Fibroblast of mammary gland (primary cell): ENCODE measurements at regions not wholly inside any gene's neighbourhood (a gene's known extent, or its start where the extent isn't known, plus 50 kb on each side); places are given as distances from the start of the nearest gene placed in this dataset.
"Not testable (repeated sequence)": the region's sequence is repeated elsewhere in the genome, so short reads cannot be mapped to it uniquely, and the experiment has no call there.

Source experiments
- DNase-seq: peaks from one replicate; pipeline ENCODE4 v3.0.0-alpha.2; 2010; ENCODE audit warnings: low read depth
- H3K4me3 ChIP-seq: 2 replicates; pipeline ENCODE4 v1.5.1; 2011; ENCODE audit warnings: low read depth, mild to moderate bottlenecking, low read length, moderate library complexity; ENCODE audit not compliant: control insufficient read depth
- TF ChIP-seq, protein P1 (sequence below): conservative IDR thresholded peaks from 2 replicates; pipeline ENCODE4 v1.5.1; 2011; ENCODE audit warnings: low read depth, low read length, inconsistent platforms; ENCODE audit not compliant: control insufficient read depth, insufficient read depth

DNA sequence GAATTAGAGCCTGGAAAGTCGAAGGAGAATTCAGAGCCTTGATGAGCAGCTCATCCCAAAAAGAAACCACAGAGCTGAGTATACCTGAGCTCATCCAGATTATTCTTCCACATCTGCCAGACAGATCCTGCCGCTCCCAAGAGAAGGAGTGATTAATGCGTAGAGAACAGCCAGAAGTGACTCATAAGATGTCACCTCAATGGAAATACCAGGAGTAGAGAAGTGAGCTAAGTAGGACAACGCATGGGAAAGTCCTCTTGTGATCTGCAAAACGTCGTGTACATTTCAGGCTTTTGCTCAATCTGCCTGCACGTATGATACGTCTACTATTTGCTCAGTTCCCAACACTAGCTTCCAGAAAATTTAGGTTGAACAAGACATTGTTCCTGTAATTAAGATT, 230.5 kb upstream of the AUTS2 start:
- TF ChIP-seq, protein P1, sequence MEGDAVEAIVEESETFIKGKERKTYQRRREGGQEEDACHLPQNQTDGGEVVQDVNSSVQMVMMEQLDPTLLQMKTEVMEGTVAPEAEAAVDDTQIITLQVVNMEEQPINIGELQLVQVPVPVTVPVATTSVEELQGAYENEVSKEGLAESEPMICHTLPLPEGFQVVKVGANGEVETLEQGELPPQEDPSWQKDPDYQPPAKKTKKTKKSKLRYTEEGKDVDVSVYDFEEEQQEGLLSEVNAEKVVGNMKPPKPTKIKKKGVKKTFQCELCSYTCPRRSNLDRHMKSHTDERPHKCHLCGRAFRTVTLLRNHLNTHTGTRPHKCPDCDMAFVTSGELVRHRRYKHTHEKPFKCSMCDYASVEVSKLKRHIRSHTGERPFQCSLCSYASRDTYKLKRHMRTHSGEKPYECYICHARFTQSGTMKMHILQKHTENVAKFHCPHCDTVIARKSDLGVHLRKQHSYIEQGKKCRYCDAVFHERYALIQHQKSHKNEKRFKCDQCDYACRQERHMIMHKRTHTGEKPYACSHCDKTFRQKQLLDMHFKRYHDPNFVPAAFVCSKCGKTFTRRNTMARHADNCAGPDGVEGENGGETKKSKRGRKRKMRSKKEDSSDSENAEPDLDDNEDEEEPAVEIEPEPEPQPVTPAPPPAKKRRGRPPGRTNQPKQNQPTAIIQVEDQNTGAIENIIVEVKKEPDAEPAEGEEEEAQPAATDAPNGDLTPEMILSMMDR: no peak
- H3K4me3 ChIP-seq: no peak overlapping the region
- peak; percentile 94 for DNase-seq

DNA sequence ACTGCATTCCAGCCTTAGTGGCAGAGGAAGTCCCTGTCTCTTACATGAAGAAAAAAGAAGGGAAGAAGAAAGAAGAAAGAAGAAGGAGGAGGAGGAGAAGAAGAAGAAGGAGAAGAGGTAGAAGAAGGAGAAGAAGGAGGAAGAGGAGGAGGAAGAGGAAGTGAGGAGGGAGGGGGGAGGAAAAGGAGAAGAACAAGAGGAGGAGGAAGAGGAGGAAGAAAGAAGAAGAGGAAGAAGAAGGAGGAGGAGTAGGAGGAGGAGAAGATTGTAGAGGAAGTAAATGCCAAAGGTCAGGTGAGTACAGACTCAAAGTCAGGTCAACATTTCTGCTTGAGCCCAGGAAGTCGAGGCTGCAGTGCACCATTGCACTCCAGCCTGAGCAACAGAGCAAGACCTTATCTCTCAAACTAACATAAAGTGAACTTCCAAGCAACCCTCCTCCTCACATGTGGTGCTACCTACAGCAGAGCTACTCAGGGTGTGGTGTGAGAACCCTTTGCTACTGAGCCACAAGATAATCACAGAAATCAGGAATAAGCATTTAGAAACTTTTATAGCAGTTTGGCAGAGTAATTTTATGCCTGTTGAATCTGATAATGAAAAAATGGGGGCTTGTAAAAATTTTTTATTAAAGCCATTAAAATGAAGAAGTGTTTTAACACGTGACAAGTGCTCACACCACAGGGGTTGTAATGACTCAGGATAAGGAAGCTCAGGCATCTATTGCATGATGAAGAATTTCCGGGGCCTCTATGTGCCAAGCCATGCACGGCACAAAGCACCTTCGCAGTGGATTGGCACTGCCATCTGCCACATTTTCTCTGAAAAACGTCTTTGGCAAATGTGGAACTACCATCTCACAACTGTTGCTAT, 224.9 kb upstream of the AUTS2 start:
- no peak overlapping the region for H3K4me3 ChIP-seq
- TF ChIP-seq, protein P1: no peak
- DNase-seq: peak; percentile 36

DNA sequence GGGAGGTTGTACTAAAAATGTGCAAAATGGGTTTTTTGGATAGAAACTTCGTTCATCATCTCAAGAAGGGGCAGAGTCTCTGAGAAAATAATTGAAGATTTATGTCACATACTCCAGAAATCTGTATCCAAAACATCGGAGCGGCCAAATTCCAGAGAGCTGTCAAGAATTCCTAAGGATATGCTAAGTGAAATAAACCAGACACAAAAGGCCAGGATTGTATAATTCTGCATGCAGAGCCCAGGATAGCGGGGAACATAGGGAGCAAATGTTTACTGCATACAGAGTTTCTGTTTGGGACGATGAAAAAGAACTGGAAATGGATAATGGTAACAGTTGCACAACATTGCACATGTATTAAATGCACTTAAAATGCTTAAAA, 224.2 kb upstream of the AUTS2 start:
- TF ChIP-seq, protein P1: no peak
- peak; percentile 39 for DNase-seq
- no peak overlapping the region for H3K4me3 ChIP-seq

DNA sequence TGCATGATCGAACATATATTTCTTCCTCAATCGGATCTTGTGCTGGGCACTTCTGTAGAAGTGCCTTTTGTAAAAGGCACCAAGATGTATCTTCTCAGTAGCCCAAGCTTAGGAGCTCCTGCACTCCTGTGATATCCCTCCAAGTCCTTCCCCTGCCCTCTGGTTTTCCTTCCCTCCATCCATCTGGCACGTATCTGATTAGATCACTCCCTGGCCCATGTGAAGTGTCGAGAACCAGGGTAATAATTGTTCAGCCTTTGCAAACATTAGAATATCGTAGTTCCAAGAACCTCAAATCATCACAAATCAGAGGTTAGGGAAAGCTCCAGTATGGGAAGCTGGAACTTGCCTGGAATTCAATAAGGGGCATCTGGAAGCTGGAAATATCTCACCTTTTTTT, 221.1 kb upstream of the AUTS2 start:
- no peak for DNase-seq
- no peak overlapping the region for H3K4me3 ChIP-seq
- TF ChIP-seq, protein P1: no peak

DNA sequence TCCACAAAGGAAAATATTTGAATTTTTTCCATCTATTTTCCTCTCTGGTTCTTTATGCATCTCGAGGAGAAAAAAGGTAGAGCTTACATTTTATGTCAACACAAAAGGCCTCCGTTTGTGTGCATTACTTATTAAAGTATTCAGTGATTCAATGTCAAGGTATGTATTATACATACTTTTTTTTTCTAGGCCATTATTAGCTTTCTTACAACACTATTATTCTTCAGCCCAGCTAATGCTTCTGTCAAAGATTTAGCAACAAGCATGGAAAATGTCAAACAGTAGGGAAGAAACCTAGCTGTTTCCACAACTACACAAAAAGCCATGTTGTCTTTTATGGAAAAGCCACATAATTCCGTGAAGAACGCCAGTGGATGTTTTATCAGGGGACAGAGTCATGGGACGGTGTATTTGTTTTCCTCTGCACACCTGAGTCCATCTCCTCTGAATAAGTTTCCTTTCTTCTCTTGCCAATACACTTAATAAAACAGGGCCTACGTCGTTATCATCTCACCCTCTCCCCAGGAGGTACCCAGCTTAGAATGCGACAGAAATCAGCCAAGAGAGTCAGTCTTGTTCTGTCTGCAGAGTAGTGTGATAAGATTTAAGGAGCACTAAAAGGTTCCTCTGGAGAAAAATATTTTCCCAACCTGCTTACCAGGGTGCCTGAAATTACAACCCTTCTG, 209.7 kb upstream of the AUTS2 start:
- TF ChIP-seq, protein P1: no peak
- no peak for DNase-seq
- H3K4me3 ChIP-seq: no peak overlapping the region

DNA sequence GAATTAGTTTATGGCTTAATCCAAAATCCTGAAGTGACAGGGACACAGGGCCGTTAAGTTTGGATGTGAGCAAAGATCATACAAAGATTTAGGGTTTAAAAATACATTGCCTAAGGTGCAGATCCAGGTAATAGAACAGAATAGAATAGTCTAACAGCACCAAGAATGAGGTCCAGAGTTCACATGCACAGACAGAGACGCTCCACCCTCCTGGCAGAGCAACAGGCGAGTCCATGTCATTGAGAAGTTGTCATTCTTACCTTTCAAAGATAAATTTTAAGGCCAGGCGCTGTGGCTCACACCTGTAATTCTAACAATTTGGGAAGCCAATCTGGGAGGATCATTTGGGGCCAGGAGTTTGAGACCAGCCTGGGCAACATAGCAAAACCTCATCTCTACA, 209.1 kb upstream of the AUTS2 start:
- TF ChIP-seq, protein P1: no peak

DNA sequence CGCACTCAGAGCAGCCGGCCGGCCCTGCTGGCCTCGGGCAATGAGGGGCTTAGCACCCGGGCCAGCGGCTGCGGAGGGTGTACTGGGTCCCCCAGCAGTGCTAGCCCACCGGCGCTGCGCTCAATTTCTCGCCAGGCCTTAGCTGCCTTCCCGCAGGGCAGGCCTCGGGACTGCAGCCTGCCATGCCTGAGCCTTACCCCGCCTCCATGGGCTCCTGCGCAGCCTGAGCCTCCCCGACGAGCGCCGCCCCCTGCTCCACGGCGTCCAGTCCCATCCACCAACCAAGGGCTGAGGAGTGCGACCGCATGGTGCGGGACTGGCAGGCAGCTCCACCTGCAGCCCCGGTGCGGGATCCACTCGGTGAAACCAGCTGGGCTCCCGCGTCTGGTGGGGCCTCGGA, 204.4 kb upstream of the AUTS2 start:
- not testable (repeated sequence) for DNase-seq, H3K4me3 ChIP-seq

More for the DNA sequence above, 209.1 kb upstream of the AUTS2 start:
- H3K4me3 ChIP-seq: no peak overlapping the region
- DNase-seq: no peak
